SW480 (cell line): ENCODE measurements at regions not wholly inside any gene's neighbourhood (a gene's known extent, or its start where the extent isn't known, plus 50 kb on each side); places are given as distances from the start of the nearest gene placed in this dataset.
"Not testable (repeated sequence)": the region's sequence is repeated elsewhere in the genome, so short reads cannot be mapped to it uniquely, and the experiment has no call there.

Source experiments
- DNase-seq: peaks from one replicate; pipeline ENCODE4 v3.0.0-alpha.2; 2016; ENCODE audit warnings: low spot score

DNA sequence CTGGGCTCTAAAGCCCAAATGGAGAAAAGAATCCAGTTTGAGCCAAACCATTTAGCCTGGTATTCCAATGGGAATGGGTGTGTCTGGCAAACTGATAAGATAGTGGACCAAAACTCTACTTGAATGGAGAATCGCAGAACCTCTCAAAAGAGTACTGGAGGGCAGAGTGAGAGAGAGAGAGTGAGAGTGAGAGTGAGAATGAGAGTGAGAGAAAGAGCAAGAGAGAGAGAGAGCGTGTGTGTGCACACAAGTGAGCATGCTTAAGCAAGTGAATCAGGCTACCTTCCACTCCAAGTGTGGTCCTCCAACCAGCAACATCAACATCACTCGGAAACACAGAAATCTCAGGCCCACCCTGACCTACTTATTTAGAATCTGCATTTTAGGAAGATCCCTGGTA, 58.8 kb downstream of the UQCRFS1 start:
- DNase-seq, result no peak

- DNase-seq, result no peak
These were observed 67.2 kb downstream of the UQCRFS1 start for GRCh38 chr19:29145756-29146155.

- DNase-seq, result no peak
These were observed 69.8 kb downstream of the UQCRFS1 start for GRCh38 chr19:29143183-29143582.

- DNase-seq, result no peak
These were observed 73.7 kb downstream of the UQCRFS1 start for GRCh38 chr19:29139227-29139626.

DNA sequence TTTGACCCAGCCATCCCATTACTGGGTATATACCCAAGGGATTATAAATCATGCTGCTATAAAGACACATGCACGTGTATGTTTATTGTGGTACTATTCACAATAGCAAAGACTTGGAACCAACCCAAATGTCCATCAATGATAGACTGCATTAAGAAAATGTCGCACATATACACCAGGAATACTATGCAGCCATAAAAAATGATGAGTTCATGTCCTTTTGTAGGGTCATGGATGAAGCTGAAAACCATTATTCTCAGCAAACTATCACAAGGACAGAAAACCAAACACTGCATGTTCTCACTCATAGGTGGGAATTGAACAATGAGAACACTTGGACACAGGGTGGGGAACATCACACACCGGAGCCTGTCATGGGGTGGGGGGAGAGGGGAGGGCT, 74.7 kb downstream of the UQCRFS1 start:
- DNase-seq, result not testable (repeated sequence)

GRCh38 chr19:29131456-29131855, 81.5 kb downstream of the UQCRFS1 start:
- no peak for DNase-seq

GRCh38 chr19:29129148-29129547, 83.8 kb downstream of the UQCRFS1 start:
- DNase-seq, result no peak

DNA sequence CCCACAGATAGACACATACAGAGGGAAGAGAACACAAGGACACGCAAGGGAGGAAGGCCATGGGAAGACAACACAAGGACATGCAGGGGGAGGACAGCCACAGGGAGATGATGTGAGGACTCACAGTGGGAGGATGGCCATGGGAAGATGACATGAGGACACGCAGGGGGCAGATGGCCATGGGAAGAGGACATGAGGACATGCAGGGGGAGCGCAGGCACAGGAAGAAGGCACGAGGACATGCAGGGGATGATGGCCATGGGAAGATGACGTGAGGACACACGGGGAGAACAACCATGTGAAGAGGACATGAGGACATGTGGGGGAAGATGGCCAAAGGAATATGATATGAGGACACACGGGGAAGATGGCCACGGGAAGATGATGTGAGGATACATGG, 84.7 kb downstream of the UQCRFS1 start:
- DNase-seq, result no peak

- DNase-seq, result no peak
These were observed 90.8 kb downstream of the UQCRFS1 start for GRCh38 chr19:29122185-29122584.

- peak; percentile 33 for DNase-seq
These were observed 91.3 kb downstream of the UQCRFS1 start for GRCh38 chr19:29121684-29122083.

- no peak for DNase-seq
These were observed 92.5 kb downstream of the UQCRFS1 start for GRCh38 chr19:29120466-29120865.

GRCh38 chr19:29119590-29119989, 93.4 kb downstream of the UQCRFS1 start:
- peak; percentile 23 for DNase-seq

- no peak for DNase-seq
These were observed 94.6 kb downstream of the UQCRFS1 start for GRCh38 chr19:29118389-29118788.

- no peak for DNase-seq
These were observed 95.0 kb downstream of the UQCRFS1 start for GRCh38 chr19:29117926-29118325.

DNA sequence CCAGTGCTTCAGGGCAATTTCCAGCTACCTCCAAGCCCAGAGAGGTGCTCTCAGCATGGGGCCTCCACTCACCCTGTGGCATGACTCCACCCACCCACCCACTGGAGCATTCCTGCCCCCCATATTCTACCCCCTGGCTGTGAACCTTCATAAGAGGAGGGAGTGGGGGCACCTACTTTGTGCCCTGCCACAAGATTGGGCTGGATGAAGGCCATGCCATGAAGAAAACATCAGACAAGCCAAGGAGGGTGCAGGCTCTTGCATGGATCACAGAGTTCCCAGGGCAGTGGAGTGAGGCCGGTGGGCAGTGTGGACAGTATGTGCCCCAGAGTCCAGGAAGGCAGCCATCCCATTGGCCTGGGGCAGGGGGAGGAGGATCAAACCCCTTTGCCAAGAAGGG, 97.8 kb downstream of the UQCRFS1 start:
- DNase-seq, result no peak

- no peak for DNase-seq
These were observed 99.1 kb downstream of the UQCRFS1 start for GRCh38 chr19:29113838-29114237.

DNA sequence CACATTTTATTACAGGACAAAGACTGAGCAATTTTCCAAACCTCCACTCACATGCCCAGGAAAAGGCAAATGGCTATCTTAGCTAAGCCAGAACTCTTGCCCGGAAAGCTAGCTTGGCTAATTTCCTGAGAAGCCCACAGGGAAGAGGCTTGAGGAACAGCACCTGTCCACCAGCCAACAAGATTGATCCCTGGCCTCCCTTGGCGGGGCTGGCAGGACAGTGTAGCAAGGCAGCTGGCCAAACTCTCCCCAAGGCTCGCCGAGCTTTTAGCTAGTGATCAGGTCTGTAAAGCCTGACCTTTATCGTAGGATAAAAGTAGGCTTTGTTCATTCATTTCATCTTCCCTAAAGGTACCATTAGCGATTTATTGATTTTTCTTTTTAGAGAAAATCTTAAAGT, 101.4 kb downstream of the UQCRFS1 start:
- no peak for DNase-seq

DNA sequence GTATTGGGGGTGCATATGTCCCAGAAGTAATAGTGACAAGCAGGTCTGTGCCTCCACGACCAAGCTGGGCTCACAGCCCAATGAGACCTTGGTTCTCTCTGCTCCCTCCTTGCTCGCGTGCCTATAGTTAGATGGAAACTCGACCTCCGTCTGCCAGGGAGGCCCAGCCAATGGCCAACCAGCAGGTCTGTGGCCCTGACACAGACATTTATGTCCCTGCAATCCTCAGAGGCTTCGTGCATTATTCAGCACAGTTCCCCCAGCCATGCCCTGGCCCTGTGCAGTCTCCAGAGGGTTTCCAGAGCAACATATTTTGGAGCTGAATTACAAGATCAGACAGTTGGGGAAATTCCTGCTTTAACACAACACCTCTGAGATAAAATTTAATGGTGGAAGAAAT, 105.1 kb downstream of the UQCRFS1 start:
- DNase-seq, result no peak

DNA sequence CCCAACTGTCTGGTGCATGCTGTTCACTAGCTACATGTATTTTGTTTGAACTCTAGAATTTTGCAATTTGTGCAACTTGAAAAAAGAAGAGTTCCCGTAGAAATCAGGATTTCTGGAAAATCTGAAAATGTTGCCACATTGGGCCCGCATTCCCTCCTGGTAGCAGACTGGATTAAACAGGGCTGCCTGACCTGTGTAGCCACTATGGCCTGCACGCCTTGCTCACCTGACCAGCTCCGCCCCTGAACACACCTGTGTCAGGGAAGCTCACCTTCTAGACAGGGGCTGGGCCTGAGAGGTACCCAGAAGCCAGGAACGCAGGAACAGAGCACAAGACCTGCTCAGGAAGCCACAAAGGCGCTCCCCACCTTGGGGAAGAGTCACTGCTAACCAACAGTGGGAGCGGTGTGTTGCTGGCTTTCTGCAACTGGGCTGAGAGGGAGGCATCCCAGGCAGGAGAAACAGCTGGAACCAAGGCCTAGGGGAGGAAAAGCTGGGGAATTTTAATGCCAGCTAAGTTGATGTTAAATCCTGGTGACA, 106.5 kb downstream of the UQCRFS1 start:
- no peak for DNase-seq

DNA sequence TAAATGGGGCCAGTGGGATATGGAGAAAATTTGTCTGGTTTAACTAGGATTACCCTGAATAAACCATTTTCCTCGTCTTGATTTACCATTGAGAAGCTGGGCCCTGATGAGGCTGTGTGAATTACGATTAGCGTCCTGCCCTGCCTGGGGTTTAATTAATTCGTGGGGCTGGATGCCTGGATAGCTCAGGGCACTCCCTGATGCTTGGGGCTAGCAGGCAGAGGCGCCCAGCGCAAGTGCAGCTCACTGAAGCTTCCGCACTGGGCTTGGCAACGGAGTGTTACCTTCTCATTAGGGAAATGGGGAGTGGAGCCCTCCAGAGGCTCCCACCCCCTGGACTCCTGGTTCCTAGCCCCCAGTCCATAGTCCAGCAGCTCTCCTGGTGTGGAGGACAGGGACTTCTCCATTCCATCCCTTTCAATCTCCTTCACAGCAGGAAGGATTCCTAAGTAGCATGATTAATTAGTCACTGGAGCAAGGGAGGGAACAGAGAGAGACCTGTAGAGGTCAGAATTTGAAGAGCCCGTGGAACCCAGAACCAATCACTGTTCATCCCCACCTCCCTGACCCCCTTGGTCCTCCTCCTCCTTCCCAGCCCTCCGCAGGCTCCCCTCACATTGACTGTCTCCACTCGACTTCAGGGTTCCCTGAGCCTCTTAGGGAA, 107.2 kb downstream of the UQCRFS1 start:
- no peak for DNase-seq

- DNase-seq, result no peak
These were observed 108.2 kb downstream of the UQCRFS1 start for GRCh38 chr19:29104605-29105241.

- peak; percentile 83 for DNase-seq
These were observed 114.0 kb downstream of the UQCRFS1 start for GRCh38 chr19:29098863-29099481.

DNA sequence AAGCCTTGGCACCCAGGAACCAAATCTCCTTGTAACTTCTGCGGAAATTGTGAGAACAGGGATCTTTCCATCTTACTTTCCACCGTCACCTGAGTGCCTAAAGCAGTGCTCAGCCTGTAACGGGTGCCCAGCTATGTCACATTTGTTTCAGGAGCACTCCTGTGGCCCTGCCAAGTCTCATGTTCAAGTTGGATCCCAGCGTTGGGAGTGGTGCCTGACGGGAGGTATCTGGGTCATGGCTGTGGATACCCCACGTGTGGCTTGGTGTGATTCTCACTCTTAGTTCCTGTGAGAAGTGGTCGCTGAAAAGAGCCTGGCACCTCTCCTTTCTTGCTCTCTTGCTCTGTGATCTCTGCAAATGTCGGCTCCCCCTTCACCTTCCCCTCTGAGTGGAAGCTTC, 114.9 kb downstream of the UQCRFS1 start:
- DNase-seq, result no peak
